Daoy (cell line): ENCODE measurements at regions not wholly inside any gene's neighbourhood (a gene's known extent, or its start where the extent isn't known, plus 50 kb on each side); places are given as distances from the start of the nearest gene placed in this dataset.

Experiments
- DNase-seq: peaks from one replicate; pipeline ENCODE4 v3.0.0-alpha.2; 2015; ENCODE audit warnings: low read depth

GRCh38 chr6:95243053-95243452 is 334.3 kb upstream of the MANEA start:
- no peak for DNase-seq

- no peak for DNase-seq
Observed at GRCh38 chr6:95244751-95245150, 332.6 kb upstream of the MANEA start.

- no peak for DNase-seq
Observed at GRCh38 chr6:95248499-95248898, 328.8 kb upstream of the MANEA start.

GRCh38 chr6:95249175-95249574 is 328.2 kb upstream of the MANEA start:
- DNase-seq = no peak

GRCh38 chr6:95249661-95250060 is 327.7 kb upstream of the MANEA start:
- no peak for DNase-seq

- DNase-seq = no peak
Observed at GRCh38 chr6:95263840-95264239, 313.5 kb upstream of the MANEA start.

GRCh38 chr6:95266537-95267258 is 310.6 kb upstream of the MANEA start:
- no peak for DNase-seq

GRCh38 chr6:95274686-95275235 is 302.6 kb upstream of the MANEA start:
- no peak for DNase-seq

GRCh38 chr6:95279616-95280015 is 297.7 kb upstream of the MANEA start:
- no peak for DNase-seq

- DNase-seq = no peak
Observed at GRCh38 chr6:95280686-95281273, 296.6 kb upstream of the MANEA start.

- no peak for DNase-seq
Observed at GRCh38 chr6:95285881-95286280, 291.5 kb upstream of the MANEA start.

- DNase-seq = no peak
Observed at GRCh38 chr6:95286874-95287273, 290.5 kb upstream of the MANEA start.

GRCh38 chr6:95288251-95288650 is 289.1 kb upstream of the MANEA start:
- DNase-seq = no peak

GRCh38 chr6:95292011-95292410 is 285.3 kb upstream of the MANEA start:
- no peak for DNase-seq

GRCh38 chr6:95293257-95293656 is 284.1 kb upstream of the MANEA start:
- no peak for DNase-seq

- no peak for DNase-seq
Observed at GRCh38 chr6:95294043-95294442, 283.3 kb upstream of the MANEA start.

GRCh38 chr6:95309545-95309944 is 267.8 kb upstream of the MANEA start:
- no peak for DNase-seq

GRCh38 chr6:95318137-95318536 is 259.2 kb upstream of the MANEA start:
- DNase-seq = no peak

GRCh38 chr6:95321126-95321525 is 256.2 kb upstream of the MANEA start:
- no peak for DNase-seq

GRCh38 chr6:95325916-95326315 is 251.4 kb upstream of the MANEA start:
- DNase-seq = no peak

GRCh38 chr6:95328231-95328630 is 249.1 kb upstream of the MANEA start:
- no peak for DNase-seq

GRCh38 chr6:95352064-95352795 is 225.1 kb upstream of the MANEA start:
- DNase-seq = no peak

- no peak for DNase-seq
Observed at GRCh38 chr6:95354551-95354950, 222.8 kb upstream of the MANEA start.
